HG03378 (cell line): ENCODE measurements at regions not wholly inside any gene's neighbourhood (a gene's known extent, or its start where the extent isn't known, plus 50 kb on each side); places are given as distances from the start of the nearest gene placed in this dataset.
"Not testable (repeated sequence)": the region's sequence is repeated elsewhere in the genome, so short reads cannot be mapped to it uniquely, and the experiment has no call there.

Experiments used
- ATAC-seq: cut with Tn5 transposase; IDR thresholded peaks from one replicate; pipeline ENCODE4 v1.9.1; 2021; ENCODE audit warnings: mild to moderate bottlenecking, moderate library complexity; ENCODE audit not compliant: unreplicated experiment

DNA sequence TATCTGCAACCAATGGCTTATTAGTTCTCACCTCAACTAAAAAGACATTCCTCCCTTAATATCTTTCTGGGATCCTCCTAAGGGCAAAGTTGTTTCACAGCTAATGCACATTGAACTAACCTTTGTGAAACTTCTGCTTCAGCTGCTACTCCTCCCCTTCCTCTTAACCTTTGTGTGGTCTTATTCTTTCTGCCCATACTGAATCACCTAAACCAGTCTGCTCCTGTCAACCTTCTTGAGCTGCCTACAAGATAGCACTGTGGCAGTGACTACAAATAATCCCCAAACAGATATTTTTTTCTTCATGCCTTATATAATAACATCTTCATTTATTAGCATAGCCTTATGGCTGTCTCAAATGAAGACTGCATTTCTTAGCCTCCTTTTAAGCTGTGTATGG is 1077.4 kb upstream of the ATXN7L3B start:
- ATAC-seq: no peak

DNA sequence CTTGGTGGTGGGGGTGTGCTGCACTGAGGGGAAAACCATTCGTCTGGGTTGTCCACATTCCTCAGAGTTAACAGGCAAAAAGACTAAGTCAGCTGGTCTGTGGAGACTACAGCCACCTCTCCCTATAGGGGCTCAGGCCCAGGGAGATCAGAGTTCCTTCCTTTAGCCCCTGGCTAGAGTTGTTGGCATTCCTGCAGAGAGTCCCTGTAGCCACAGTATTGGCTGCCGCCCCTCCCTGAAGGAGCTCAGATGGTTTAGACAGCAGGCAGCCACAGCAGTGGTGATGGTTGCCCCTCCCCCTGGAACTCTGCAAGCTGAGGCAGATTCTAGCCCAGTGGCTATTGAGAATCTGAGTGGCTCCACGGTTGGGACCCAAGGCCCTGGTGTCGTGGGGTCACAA is 1072.5 kb upstream of the ATXN7L3B start:
- no peak for ATAC-seq

DNA sequence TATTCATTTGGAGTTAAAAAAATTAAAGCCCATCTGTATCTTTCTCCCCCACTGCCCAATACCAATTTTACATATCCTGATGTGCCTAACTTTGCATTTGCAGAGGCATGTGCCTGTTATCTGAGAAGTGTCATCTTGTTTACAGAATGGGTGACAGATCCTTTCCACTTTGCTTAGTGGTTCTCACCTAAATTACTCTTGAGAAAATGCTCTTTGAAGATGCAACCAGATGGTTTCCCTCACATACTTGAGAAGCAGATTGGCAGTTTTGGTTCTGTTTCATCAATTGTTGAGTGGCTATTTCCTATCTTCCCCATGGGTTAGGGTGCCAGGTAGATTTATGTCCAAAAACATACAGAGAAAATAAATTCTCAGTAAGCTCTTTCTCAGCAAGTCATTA is 1051.4 kb upstream of the ATXN7L3B start:
- no peak for ATAC-seq

DNA sequence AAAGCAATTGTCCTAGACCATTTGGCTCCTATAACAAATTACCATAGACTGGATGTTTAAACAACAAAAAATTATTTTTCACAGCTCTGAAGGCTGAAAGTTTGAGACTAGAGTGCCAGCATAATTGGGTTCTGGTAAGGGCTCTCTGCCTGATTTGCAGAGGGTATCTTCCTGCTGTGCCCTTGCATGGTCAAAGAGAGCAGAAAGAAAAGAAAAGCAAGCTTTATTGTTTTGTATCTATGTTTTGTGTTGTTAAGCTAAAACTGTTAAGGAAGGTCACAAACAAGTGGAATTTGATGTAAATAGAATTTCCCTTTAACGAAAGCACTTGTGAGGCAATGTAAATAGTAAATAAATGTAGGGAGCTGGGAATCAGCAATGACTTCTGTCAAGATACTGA is 1031.0 kb upstream of the ATXN7L3B start:
- no peak for ATAC-seq

DNA sequence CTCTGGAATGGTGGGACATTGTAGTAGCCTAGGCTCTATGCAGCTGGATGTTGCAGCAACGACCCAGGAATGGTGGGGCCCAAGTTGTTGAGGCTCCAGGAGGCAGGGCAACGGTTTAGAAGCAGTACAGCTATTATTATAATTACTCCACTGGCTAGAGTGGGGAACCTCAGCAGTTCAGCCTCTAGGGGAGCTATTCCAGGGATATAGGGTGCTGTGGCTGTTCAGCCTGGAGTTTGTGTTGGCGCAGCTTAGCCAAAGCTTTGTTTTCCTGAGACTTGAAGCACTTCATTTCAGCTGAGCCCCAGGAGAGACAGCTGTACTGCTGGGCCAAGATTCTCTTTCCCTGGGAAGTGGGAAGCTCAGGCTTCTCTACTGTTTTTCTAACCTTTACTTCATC is 1023.0 kb upstream of the ATXN7L3B start:
- no peak for ATAC-seq

DNA sequence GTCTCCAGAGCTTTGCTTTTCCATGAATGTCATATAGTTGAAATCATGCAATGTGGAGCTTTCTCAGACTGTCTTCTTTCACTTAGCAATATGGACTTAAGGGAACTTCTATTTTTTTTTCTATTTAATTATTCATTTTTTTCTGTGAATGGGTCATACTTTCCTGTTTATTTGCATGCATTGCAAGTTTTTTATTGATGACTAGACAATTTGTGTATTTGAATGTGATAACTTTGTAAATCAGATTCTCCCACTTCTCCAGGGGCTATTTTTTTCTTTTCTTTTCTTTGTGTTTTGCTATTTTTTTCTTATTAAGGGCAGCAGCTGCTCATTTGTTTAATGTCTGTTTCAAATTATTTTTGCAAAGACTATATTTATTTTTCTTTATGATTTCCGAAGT is 1019.8 kb upstream of the ATXN7L3B start:
- ATAC-seq: no peak

DNA sequence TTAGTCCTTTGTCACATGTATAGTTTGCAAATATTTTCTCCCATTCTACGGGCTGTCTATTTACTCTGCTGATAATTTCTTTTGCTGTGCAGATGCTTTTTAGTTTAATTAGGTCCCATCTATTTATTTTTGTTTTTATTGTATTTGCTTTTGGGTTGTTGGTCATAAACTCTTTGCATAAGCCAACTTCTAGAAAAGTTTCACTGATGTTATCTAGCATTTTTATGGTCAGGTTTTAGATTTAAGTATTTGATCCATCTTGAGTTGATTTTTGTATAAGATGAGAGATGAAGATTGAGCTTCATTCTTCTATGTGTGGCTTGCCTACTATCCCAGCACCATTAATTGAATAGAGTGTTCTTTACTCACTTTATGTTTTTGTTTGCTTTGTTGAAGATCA is 1008.4 kb upstream of the ATXN7L3B start:
- no peak for ATAC-seq

DNA sequence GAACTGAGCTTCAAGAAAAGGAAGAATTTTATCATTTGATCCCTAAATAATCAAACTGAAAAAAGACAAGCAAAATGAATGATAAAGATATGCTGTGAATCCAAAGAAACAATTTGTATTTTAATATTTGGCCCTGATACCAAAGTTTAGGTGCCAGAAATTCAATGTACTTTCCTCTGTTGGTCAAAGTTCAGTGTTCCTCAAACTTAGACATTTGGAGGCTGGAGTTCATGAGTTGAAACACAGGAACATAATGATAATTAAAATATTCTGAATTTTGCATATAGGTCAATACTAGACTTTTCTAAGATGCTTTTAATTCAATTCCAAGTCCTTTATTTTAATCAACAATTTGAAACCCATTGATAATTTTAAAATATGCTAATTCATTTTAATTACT is 1007.7 kb upstream of the ATXN7L3B start:
- no peak for ATAC-seq

DNA sequence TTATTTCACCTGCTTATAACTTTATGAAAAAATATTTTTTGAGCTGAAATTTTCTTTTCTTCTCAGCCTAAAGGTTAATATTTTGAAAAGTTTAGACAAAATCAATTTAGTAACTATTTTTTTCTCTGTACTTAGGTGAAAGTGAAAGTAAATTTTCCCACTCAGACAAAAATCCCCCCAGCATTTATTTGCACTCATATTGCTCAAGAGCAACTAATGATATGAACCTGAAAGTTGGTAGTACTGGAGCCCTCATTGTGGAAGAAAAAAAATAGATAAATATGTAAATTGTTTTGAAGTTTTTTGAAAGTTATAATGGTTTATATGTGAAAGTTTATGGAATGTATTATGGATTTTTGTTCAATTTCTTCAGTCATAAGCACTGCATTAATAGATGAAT is 1005.9 kb upstream of the ATXN7L3B start:
- no peak for ATAC-seq

DNA sequence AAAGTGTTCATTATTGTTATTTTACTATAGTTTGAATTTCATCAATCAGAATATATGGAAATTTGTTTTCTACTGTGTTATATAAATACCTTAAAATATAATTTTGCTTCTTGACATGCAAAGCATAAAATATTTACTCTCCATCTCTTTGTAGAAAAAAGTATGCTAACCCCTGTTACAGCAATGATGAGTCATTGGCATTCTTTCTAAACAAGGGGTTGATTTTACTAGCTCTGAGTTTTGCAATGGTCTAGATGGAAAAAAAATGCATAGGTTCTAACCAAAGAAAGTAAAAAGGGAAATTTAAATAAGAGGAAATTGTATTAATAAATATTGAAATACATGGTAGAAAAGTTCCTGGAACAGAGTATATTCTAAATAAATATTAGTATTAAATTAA is 990.2 kb upstream of the ATXN7L3B start:
- ATAC-seq: no peak

DNA sequence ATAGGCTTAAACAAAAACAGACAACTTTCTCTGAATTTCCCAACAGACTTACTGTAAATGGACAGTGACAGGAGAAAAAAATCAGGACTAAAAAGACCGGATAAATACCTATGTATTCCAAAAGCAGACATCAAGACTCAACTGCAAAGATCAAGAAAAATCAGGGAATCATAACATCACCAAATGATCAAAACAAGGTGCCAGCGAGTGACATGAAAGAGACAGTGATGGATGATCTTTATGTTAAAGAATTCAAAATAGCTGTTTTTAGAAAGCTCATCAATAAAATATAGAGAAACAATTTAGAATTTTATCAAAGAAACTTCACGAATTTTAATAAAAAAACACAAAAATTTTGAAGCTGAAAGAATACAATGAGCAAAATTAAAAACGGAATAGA is 952.5 kb upstream of the ATXN7L3B start:
- ATAC-seq: no peak

DNA sequence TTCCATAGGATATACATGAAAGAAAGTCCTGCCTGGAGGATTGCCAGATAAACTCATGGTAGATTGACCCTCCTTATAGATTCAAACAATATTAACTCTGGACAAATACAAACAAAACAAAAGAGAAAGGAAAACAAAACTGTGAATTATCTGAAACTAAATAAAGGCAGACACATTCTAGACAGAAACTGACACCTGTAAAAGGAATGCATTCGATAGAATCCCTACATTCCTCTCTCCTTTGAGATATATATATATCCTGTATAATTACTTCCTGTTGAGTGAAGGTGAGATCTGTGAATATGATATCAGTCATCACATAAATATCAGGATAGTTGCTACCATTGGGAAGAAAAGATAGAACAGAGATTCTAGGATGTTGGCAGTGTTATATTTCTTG is 948.4 kb upstream of the ATXN7L3B start:
- no peak for ATAC-seq

DNA sequence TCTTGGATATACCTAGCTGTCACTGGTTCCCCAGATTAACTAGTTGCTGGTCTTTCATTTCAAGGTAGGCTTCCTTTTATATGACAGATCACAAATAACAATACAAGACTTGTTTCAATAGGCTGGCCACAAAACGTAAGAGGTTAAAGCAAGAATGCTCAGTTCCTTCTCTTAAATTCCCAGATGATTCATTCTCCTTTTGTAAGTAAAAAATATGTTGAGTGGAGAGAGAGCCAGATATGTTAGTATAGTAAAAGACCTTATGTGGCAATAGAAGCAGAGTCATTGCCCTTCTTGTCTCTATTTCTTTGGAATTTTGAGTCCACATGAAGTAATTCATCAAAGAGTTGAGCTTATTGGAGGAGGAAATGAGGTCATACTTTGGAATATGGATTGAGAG is 939.0 kb upstream of the ATXN7L3B start:
- ATAC-seq: no peak

DNA sequence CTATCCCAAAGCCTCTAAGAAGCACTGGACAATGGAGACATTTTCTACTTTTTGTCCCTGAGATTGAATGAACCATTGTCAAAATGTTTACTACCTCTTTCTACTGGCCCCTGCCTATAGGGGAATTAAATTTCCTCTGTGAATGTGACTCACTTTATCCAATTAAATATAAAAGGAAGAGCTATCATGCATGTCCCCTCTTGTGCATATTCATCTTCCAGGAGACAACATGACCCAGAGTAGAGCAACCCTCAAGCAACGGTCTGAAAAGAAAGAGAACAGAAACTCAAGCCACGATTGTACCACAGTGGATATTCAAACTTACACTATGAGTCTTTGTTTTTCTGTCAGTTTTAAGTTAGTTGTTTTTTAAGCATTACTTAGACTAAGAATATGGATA is 938.4 kb upstream of the ATXN7L3B start:
- no peak for ATAC-seq

DNA sequence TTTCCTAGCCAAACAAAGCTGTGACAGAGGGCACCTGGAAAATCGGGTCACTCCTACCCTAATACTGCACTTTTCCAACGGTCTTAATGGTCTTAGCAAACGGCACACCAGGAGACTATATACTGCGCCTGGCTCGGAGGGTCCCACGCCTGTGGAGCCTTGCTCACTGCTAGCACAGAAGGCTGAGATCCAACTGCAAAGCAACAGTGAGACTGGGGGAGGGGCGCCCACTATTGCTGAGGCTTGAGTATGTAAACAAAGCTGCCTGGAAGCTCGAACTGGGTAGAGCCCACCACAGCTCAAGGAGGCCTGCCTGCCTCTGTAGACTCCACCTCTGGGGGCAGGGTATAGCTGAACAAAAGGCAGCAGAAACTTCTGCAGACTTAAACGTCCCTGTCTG is 931.7 kb upstream of the ATXN7L3B start:
- ATAC-seq: not testable (repeated sequence)

DNA sequence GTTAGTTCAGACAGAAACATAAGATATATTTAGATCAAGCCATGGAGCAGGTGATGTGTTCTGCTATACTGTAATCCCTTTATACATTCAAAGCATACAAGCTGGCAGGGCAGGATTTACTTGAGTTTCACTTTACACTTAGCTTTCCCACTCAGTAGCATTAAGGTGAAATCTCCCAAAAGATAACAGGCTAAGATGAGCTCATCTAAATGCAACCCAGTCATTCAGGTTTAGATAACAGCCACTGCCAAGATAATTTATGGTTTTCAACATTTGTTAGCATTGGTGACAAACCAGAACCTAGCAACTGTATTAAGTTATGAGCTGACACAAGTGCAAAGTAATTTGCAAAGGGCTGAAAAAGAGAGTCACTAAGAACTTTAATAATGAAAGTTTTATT is 925.1 kb upstream of the ATXN7L3B start:
- ATAC-seq: no peak

DNA sequence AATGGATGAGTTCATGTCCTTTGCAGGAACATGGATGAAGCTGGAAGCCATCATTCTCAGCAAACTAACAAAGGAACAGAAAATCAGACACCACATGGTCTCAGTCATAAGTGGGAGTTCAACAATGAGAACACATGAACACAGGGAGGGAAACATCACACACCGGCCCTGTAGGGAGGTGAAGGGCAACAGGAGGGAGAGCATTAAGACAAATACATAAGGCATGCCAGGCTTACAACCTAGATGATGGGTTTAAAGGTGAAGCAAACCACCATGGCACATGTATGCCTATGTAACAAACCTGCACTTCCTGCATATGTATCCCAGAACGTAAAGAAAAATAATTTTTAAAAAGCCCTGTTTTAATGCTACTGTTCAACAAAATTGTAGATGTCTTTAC is 914.2 kb upstream of the ATXN7L3B start:
- no peak for ATAC-seq

DNA sequence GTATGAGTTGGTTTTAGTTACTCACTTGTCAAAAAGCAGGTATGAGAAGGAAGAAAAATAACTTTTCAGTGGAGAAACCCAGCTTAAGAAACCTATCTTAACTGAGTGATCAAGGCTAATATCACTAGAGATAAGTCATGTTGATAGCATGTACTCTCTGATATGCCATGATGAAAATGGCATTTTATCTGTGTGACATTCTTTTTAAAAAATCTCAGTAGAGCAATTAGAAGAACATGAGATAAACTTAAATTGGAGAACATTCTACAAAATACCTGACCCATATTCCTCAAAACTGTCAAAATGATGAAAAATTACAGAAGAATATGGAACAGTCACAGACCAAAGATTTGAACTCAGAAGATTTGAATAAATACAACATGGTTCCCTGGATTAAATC is 912.4 kb upstream of the ATXN7L3B start:
- ATAC-seq: no peak

DNA sequence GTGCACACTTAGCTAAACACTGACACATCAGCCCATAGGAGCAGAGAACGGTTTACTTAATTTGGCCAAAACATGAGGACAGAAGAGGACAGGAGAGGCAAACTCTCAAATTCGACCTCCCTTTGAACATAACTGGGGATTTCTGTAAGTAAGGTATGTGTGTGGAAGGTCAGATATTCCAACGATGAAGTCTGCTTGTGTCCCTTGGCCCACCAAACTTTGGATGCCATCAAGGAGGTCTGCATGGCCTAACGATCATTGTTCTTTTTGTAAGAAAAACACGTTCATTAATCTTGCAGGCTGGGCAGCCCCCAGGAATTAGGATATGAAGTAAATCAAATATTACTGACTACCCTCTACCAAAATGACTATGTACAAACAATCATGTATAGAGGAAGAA is 908.5 kb upstream of the ATXN7L3B start:
- ATAC-seq: no peak

DNA sequence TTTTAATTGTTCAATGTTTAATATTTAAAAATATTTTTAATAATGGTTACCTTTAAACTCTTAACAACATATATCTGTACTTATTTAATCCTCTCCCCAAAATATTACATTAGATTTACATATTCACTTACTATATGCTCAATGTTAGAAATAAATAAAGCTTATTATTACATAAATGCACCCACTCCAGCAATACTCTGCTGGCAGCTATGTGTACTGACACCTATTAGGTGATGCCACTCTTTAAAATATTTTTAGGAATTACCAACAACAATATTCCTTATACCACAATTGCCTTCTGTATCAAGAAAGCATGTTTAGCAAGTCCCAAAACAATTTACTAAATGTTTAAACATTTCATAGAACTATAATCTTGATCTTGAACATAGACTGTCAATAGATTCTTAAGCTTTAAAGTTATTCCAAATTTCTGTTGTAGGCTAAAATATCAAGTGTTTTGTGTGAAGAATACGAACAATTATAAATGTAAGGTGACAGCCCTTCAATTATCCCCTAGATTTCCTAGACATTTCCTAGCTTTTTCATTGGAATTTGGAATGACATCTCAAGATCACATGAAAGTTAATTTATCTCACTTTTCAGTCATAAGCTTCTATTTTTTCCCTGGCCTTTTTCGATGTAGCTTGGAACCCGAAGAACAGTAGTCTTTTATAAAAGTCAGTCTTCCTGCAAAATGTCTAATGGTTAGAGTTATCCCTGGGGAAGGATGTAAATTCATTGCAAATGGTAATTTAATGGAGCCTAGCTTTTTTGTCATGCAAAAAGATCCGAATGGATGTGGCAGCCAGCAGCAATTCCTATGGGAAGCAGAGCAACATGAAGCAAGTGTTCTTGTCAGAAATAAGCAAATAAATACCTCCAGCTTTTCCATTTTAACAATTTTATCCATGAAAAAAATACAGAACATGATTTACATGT is 907.5 kb upstream of the ATXN7L3B start:
- ATAC-seq: no peak

DNA sequence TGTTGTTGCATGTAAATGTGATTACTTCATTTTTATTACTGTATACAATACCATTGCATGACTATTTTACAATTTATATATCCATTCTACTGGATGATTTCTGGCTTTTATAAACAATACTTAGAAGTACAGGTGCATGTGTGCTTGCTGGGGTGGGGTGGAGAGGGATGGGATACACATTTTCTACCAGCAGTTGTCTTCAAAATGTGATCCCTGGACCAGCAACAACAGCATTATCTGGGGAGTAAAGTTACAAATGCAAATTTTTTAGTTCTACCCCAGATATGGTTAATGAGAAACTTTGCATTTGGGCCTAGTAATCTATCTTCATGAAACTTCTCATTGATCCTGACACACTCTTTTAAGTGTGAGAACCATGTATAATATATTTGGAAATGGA is 905.4 kb upstream of the ATXN7L3B start:
- ATAC-seq: no peak

DNA sequence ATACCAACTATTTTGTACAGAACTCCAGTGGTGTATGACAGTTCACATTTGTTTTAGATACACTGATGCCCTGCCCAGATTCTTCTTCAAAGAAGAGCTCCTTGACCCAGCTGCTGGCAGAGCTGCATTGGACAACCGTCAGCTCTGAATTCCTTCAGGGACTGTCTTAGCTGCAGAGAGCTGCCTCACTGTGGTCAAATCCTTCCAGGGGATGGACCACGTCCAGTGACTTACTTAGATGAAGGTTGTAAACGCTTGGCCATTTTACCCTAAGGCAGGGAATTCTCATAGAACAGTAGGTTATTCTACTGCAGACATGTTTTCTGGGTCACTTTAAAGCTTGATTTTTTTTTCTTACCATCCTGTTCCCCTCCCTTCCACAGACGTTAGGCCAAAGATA is 905.0 kb upstream of the ATXN7L3B start:
- ATAC-seq: no peak

DNA sequence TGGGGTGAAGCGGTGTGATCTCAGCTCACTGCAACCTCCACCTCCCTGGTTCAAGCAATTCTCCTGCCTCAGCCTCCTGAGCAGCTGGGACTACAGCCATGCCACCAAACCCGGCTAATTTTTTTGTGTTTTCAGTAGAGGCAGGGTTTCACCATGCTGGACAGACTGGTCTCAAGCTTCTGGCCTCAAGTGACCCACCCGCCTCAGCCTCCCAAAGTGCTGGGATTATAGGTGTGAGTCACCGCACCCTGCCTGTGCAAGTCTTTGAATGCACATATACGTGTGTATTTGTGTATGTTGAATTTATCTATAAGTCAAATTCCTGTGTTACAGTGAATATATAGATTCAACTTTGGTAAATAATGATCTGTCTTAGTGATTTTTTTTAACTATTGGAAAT is 898.2 kb upstream of the ATXN7L3B start:
- ATAC-seq: not testable (repeated sequence)
